Anterior cingulate cortex (tissue), 58 donors: ENCODE measurements at regions not wholly inside any gene's neighbourhood (a gene's known extent, or its start where the extent isn't known, plus 50 kb on each side); places are given as distances from the start of the nearest gene placed in this dataset.

Experiments
- DNase-seq, 58 donors: peaks; one replicate each; lab custom pipeline; 2025; lab: John Stamatoyannopoulos, UW

GRCh38 chr22:48337957-48338792 lies 1489.5 kb downstream of the BRD1 start:
- DNase-seq: no peak

GRCh38 chr22:48336339-48337060 lies 1491.2 kb downstream of the BRD1 start:
- DNase-seq: no peak

GRCh38 chr22:48335442-48336139 lies 1492.1 kb downstream of the BRD1 start:
- no peak for DNase-seq

- DNase-seq: no peak
Observed at GRCh38 chr22:48334971-48335370, 1492.7 kb downstream of the BRD1 start.

- DNase-seq: no peak
Observed at GRCh38 chr22:48333816-48334735, 1493.6 kb downstream of the BRD1 start.

GRCh38 chr22:48333323-48333763 lies 1494.3 kb downstream of the BRD1 start:
- DNase-seq: peak in 1 of 58 donors; percentile 60

- DNase-seq: no peak
Observed at GRCh38 chr22:48332438-48333322, 1495.0 kb downstream of the BRD1 start.

- DNase-seq: no peak
Observed at GRCh38 chr22:48331691-48332220, 1495.9 kb downstream of the BRD1 start.

- DNase-seq: no peak
Observed at GRCh38 chr22:48331266-48331665, 1496.4 kb downstream of the BRD1 start.

- DNase-seq: no peak
Observed at GRCh38 chr22:48327721-48328120, 1500.0 kb downstream of the BRD1 start.

GRCh38 chr22:48323746-48324145 lies 1503.9 kb downstream of the BRD1 start:
- no peak for DNase-seq

- no peak for DNase-seq
Observed at GRCh38 chr22:48322907-48323306, 1504.8 kb downstream of the BRD1 start.

- DNase-seq: no peak
Observed at GRCh38 chr22:48321986-48322545, 1505.6 kb downstream of the BRD1 start.

- no peak for DNase-seq
Observed at GRCh38 chr22:48320683-48321451, 1506.8 kb downstream of the BRD1 start.

GRCh38 chr22:48320048-48320682 lies 1507.5 kb downstream of the BRD1 start:
- DNase-seq: no peak

- no peak for DNase-seq
Observed at GRCh38 chr22:48319321-48320047, 1508.2 kb downstream of the BRD1 start.
